OCI-LY7 (cell line): ENCODE measurements at regions not wholly inside any gene's neighbourhood (a gene's known extent, or its start where the extent isn't known, plus 50 kb on each side); places are given as distances from the start of the nearest gene placed in this dataset.

Source experiments
- EZH2phosphoT487 ChIP-seq: fragments of 200-600 bp; sonication (generic); IDR thresholded peaks from 2 replicates; pipeline ENCODE4 v1.6.1; 2018; ENCODE audit warnings: low read depth, borderline replicate concordance, mild to moderate bottlenecking, mixed run types, antibody characterized with exemption, low read length, moderate library complexity, mixed read lengths
- TF ChIP-seq, protein P1 (sequence below): fragments of 200-600 bp; sonication (generic); conservative IDR thresholded peaks from 2 replicates; pipeline ENCODE4 v1.5.1; 2014; ENCODE audit warnings: mild to moderate bottlenecking, antibody characterized with exemption, low read length, moderate library complexity, mixed read lengths

- TF ChIP-seq, protein P1, sequence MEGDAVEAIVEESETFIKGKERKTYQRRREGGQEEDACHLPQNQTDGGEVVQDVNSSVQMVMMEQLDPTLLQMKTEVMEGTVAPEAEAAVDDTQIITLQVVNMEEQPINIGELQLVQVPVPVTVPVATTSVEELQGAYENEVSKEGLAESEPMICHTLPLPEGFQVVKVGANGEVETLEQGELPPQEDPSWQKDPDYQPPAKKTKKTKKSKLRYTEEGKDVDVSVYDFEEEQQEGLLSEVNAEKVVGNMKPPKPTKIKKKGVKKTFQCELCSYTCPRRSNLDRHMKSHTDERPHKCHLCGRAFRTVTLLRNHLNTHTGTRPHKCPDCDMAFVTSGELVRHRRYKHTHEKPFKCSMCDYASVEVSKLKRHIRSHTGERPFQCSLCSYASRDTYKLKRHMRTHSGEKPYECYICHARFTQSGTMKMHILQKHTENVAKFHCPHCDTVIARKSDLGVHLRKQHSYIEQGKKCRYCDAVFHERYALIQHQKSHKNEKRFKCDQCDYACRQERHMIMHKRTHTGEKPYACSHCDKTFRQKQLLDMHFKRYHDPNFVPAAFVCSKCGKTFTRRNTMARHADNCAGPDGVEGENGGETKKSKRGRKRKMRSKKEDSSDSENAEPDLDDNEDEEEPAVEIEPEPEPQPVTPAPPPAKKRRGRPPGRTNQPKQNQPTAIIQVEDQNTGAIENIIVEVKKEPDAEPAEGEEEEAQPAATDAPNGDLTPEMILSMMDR: no peak
- TF ChIP-seq EZH2phosphoT487: no peak
Measured at GRCh38 chr12:53808023-53808705, 56.4 kb upstream of the CISTR start.
